Activated CD4-positive, alpha-beta T cell treated with anti-CD3 and anti-CD28 coated beads for 4 hours (primary cell): ENCODE measurements at regions not wholly inside any gene's neighbourhood (a gene's known extent, or its start where the extent isn't known, plus 50 kb on each side); places are given as distances from the start of the nearest gene placed in this dataset.

Source experiments
- DNase-seq, 2 donors: peaks; one replicate each; pipeline ENCODE4 v3.0.0-alpha.2; 2020

- no peak for DNase-seq
These were observed 50.0 kb upstream of the RNU6ATAC start for GRCh38 chr9:134214386-134214765.

GRCh38 chr9:134214766-134215419 is 50.5 kb upstream of the RNU6ATAC start:
- no peak for DNase-seq

GRCh38 chr9:134215420-134215698 is 51.0 kb upstream of the RNU6ATAC start:
- no peak for DNase-seq

GRCh38 chr9:134215699-134216448 is 51.5 kb upstream of the RNU6ATAC start:
- DNase-seq: no peak

- DNase-seq: no peak
These were observed 52.1 kb upstream of the RNU6ATAC start for GRCh38 chr9:134216449-134216951.

- no peak for DNase-seq
These were observed 52.6 kb upstream of the RNU6ATAC start for GRCh38 chr9:134216961-134217360.

- no peak for DNase-seq
These were observed 53.3 kb upstream of the RNU6ATAC start for GRCh38 chr9:134217431-134218210.

- DNase-seq: no peak
These were observed 53.9 kb upstream of the RNU6ATAC start for GRCh38 chr9:134218230-134218629.

GRCh38 chr9:134219646-134220060 is 55.3 kb upstream of the RNU6ATAC start:
- no peak for DNase-seq

GRCh38 chr9:134220311-134220710 is 55.9 kb upstream of the RNU6ATAC start:
- DNase-seq: no peak

GRCh38 chr9:134221273-134222017 is 57.1 kb upstream of the RNU6ATAC start:
- DNase-seq: no peak

GRCh38 chr9:134222018-134222573 is 57.7 kb upstream of the RNU6ATAC start:
- no peak for DNase-seq

GRCh38 chr9:134223091-134223490 is 58.7 kb upstream of the RNU6ATAC start:
- DNase-seq: no peak

- no peak for DNase-seq
These were observed 59.3 kb upstream of the RNU6ATAC start for GRCh38 chr9:134223591-134224122.

- DNase-seq: no peak
These were observed 59.8 kb upstream of the RNU6ATAC start for GRCh38 chr9:134224127-134224526.

- DNase-seq: no peak
These were observed 60.3 kb upstream of the RNU6ATAC start for GRCh38 chr9:134224567-134225093.

GRCh38 chr9:134225186-134225585 is 60.8 kb upstream of the RNU6ATAC start:
- no peak for DNase-seq

- DNase-seq: no peak
These were observed 61.5 kb upstream of the RNU6ATAC start for GRCh38 chr9:134225816-134226215.

GRCh38 chr9:134226221-134226930 is 62.0 kb upstream of the RNU6ATAC start:
- no peak for DNase-seq

- no peak for DNase-seq
These were observed 63.4 kb upstream of the RNU6ATAC start for GRCh38 chr9:134227451-134228411.
